ENCODE measurements at regions not wholly inside any gene's neighbourhood (a gene's known extent, or its start where the extent isn't known, plus 50 kb on each side); places are given as distances from the start of the nearest gene placed in this dataset.

- DNase-seq, result no peak
- no peaks in the 10 kb centered on the region for H3K9me3 ChIP-seq
- TF ChIP-seq CTCF (IDR thresholded peaks at IDR 0.05; ENCODE audit: low read depth, low read length), result no peak
These were observed 238.0 kb upstream of the SALL3 start for GRCh38 chr18:78741381-78742217.

DNA sequence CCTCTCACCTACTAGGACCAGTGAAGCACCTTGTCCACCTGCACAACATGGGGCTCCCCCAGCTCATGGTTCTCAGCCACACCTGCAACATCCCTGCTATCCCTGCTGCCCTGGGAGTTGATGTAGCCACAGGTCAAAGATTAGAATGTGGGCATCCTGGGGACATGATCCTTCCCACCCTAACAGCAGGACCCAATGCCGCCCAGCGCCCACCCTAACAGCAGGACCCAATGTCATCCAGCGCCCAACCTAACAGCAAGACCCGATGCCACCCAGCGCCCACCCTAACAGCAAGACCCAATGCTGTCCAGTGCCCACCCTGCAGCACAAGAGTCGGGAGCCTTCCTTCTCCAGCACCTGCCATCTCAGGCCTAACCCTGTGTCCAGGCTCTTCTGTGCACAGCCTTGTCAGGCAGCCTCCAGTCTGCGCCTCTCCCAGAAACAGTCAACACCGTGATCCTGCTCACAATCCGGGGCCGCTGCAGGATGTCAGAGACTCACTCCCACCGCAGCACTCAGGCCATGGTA lies 237.3 kb upstream of the SALL3 start:
- H3K4me3 ChIP-seq (ENCODE audit: low read depth, low read length), result no peak overlapping the region
- TF ChIP-seq CTCF (IDR thresholded peaks at IDR 0.05; ENCODE audit: low read depth, low read length), result no peak
- DNase-seq, result no peak
- no peaks in the 10 kb centered on the region for H3K4me1 ChIP-seq
- no peaks in the 10 kb centered on the region for H3K9me3 ChIP-seq
- no peaks in the 10 kb centered on the region for H3K27me3 ChIP-seq
- H3K36me3 ChIP-seq, result no peaks in the 10 kb centered on the region

More at GRCh38 chr18:78741381-78742217, 238.0 kb upstream of the SALL3 start:
- H3K4me1 ChIP-seq, result no peaks in the 10 kb centered on the region
- no peaks in the 10 kb centered on the region for H3K27me3 ChIP-seq
- no peaks in the 10 kb centered on the region for H3K36me3 ChIP-seq
- H3K4me3 ChIP-seq (ENCODE audit: low read depth, low read length), result no peak overlapping the region

GRCh38 chr18:78743078-78743477 lies 236.5 kb upstream of the SALL3 start:
- no peak for DNase-seq
- TF ChIP-seq CTCF (IDR thresholded peaks at IDR 0.05; ENCODE audit: low read depth, low read length), result no peak
- H3K27me3 ChIP-seq, result no peaks in the 10 kb centered on the region

DNA sequence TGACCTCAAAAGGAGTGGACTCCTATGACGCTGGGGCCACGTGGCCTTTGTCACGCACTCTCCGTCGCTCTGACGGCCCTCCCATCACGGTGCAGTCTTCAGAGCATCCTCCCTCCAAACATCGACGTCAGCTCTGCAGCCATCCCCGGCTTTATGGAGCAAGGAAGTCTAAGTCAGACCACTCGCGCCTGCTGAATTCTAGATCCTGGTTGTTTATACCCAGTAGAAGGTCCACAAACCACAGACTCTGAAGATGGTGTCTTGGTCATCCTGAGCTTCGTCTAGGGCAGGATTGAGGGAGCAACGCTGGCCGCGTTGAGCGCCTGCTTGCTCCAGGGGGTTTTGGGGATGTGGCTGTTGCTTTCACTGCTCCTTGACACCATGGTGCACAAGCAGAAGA lies 228.0 kb upstream of the SALL3 start:
- Histone ChIP-seq H3K36me3 (no peaks in the 10 kb centered on the region), H3K27me3 (no peaks in the 10 kb centered on the region), H3K4me3 (ENCODE audit: low read depth, low read length) (no peak overlapping the region), H3K9me3 (no peaks in the 10 kb centered on the region), H3K4me1 (no peaks in the 10 kb centered on the region)
- TF ChIP-seq CTCF (IDR thresholded peaks at IDR 0.05; ENCODE audit: low read depth, low read length), result no peak
- no peak for DNase-seq

More at GRCh38 chr18:78743078-78743477, 236.5 kb upstream of the SALL3 start:
- H3K4me3 ChIP-seq (ENCODE audit: low read depth, low read length), result no peak overlapping the region
- H3K4me1 ChIP-seq, result no peaks in the 10 kb centered on the region
- no peaks in the 10 kb centered on the region for H3K9me3 ChIP-seq
- no peaks in the 10 kb centered on the region for H3K36me3 ChIP-seq

GRCh38 chr18:78753240-78753639 lies 226.4 kb upstream of the SALL3 start:
- Histone ChIP-seq H3K4me1 (no peaks in the 10 kb centered on the region), H3K36me3 (no peaks in the 10 kb centered on the region), H3K27me3 (no peaks in the 10 kb centered on the region), H3K9me3 (no peaks in the 10 kb centered on the region), H3K4me3 (ENCODE audit: low read depth, low read length) (no peak overlapping the region)
- no peak for DNase-seq
- TF ChIP-seq CTCF (IDR thresholded peaks at IDR 0.05; ENCODE audit: low read depth, low read length), result no peak

Measured in BE2C (cell line).